ENCODE measurements at regions not wholly inside any gene's neighbourhood (a gene's known extent, or its start where the extent isn't known, plus 50 kb on each side); places are given as distances from the start of the nearest gene placed in this dataset.

DNA sequence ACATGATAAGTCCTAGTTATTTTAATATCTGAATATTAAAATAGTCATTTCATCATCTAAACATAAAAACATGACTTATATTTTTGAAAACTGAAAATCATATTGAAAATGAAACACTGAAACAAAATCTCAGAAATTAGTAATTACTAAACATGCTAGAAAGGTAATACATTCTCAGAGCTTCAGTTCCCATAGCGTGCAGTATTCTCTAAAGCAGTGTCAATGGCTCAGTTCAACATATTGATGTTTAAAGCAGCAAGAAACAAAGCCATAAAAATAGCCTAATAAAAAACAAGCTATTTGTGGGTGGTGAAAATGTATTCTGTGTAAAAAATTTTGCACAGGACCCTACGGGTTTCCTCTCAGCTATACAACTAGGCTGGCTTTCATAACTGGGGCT, 1337.4 kb downstream of the FSCB start:
- H3K27ac ChIP-seq, result no peak overlapping the region
- no peak for TF ChIP-seq POLR2A (IDR thresholded peaks at IDR 0.05)
- TF ChIP-seq, protein P1, sequence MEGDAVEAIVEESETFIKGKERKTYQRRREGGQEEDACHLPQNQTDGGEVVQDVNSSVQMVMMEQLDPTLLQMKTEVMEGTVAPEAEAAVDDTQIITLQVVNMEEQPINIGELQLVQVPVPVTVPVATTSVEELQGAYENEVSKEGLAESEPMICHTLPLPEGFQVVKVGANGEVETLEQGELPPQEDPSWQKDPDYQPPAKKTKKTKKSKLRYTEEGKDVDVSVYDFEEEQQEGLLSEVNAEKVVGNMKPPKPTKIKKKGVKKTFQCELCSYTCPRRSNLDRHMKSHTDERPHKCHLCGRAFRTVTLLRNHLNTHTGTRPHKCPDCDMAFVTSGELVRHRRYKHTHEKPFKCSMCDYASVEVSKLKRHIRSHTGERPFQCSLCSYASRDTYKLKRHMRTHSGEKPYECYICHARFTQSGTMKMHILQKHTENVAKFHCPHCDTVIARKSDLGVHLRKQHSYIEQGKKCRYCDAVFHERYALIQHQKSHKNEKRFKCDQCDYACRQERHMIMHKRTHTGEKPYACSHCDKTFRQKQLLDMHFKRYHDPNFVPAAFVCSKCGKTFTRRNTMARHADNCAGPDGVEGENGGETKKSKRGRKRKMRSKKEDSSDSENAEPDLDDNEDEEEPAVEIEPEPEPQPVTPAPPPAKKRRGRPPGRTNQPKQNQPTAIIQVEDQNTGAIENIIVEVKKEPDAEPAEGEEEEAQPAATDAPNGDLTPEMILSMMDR (IDR thresholded peaks at IDR 0.05), result no peak
- no peak overlapping the region for H3K4me3 ChIP-seq
- no peaks in the 10 kb centered on the region for H3K4me1 ChIP-seq
- 61 to 81% methylated on average over 2 of the region's 2 CpGs for WGBS, 2 donors (ENCODE audit: low coverage in 1 of 2)
- H3K36me3 ChIP-seq, result no peaks in the 10 kb centered on the region
- H3K9me3 ChIP-seq, result no peaks in the 10 kb centered on the region
- H3K27me3 ChIP-seq, result no peaks in the 10 kb centered on the region
- no peak for ATAC-seq

DNA sequence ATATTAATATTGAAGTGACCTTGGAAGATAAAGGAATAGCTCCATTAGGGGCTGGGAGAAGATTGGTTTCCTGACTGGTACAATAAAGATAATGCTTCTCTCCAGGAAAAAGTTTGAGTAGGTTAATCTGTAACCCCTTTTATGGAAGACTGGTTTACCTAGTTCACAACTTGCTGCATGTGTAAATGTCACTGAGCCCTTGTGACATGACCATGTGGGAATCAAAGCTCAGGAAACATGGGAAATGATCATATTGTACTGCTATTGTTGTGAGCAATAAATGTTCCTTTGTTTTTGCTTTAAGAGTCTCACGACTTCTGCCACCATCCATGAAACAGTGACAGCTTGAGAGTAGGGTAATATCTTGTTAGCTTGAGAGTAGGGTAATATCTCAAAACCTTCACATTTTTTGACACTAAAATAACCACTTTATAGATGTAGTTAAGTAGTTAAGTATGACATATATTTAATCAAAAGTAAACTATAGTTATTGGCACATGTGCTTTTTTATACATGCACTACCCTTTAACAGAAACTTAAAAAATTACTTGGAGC, 1338.6 kb downstream of the FSCB start:
- Histone ChIP-seq H3K9me3 (no peaks in the 10 kb centered on the region), H3K27ac (no peak overlapping the region), H3K4me1 (no peaks in the 10 kb centered on the region), H3K27me3 (no peaks in the 10 kb centered on the region), H3K36me3 (no peaks in the 10 kb centered on the region), H3K4me3 (no peak overlapping the region)
- 73 to 100% methylated on average over 1 of the region's 1 CpG for WGBS, 2 donors (ENCODE audit: low coverage in 1 of 2)
- TF ChIP-seq EP300 (IDR thresholded peaks at IDR 0.05), result no peak
- no peak for TF ChIP-seq POLR2AphosphoS5 (IDR thresholded peaks at IDR 0.05)
- TF ChIP-seq POLR2A (IDR thresholded peaks at IDR 0.05), result no peak
- TF ChIP-seq, protein P1 (IDR thresholded peaks at IDR 0.05), result no peak
- no peak for ATAC-seq

DNA sequence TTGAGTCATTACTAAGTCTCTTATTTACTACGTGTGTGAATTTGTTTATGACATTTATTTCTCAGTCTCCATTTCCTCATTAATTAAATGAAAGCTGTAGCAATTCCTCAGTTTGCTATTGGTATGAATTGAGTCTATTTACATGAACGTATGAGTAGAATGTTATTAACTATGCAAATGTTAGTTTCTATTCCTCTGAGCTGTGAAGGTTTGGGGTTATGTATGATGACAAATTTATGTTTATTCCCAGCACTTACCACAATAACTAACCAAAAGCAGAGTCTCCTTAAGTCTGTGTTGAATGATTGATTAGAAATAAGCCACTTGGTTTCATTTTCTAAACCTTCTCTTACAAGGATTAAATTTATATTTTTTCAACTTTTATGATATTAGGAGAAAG, 1340.9 kb downstream of the FSCB start:
- no peaks in the 10 kb centered on the region for H3K27me3 ChIP-seq
- TF ChIP-seq EP300 (IDR thresholded peaks at IDR 0.05) (no peak), POLR2AphosphoS5 (IDR thresholded peaks at IDR 0.05) (no peak), POLR2A (IDR thresholded peaks at IDR 0.05) (no peak)
- TF ChIP-seq, protein P1 (IDR thresholded peaks at IDR 0.05), result no peak
- no peaks in the 10 kb centered on the region for H3K9me3 ChIP-seq
- ATAC-seq, result no peak
- 71 to 75% methylated on average over 2 of the region's 2 CpGs for WGBS, 2 donors (ENCODE audit: low coverage in 1 of 2)
- no peaks in the 10 kb centered on the region for H3K36me3 ChIP-seq
- no peak overlapping the region for H3K4me3 ChIP-seq
- H3K4me1 ChIP-seq, result no peaks in the 10 kb centered on the region
- H3K27ac ChIP-seq, result no peak overlapping the region

DNA sequence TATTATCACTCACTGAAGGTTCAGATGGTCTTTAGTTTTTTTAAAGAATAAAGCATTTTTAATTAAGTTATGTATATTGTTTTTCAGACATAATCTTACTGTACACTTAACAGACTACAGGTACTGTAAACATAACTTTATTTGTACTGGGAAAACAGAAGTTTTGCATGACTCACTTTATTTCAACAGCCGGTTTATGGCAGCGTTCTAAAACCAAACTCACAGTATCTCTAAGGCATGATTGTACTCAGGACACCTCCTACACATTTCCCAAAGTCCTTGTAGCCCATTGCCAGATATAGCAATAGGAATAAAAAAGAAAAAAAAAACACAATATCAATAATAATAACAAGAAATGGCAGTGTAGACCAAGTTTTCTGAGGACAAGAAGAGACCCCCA, 1341.4 kb downstream of the FSCB start:
- Histone ChIP-seq H3K27me3 (no peaks in the 10 kb centered on the region), H3K27ac (no peak overlapping the region), H3K9me3 (no peaks in the 10 kb centered on the region), H3K36me3 (no peaks in the 10 kb centered on the region), H3K4me3 (no peak overlapping the region), H3K4me1 (no peaks in the 10 kb centered on the region)
- WGBS, 2 donors (ENCODE audit: low coverage in 1 of 2), result 83% methylated on average over 2 of the region's 2 CpGs
- no peak for ATAC-seq
- TF ChIP-seq POLR2A (IDR thresholded peaks at IDR 0.05) (no peak), POLR2AphosphoS5 (IDR thresholded peaks at IDR 0.05) (no peak)
- TF ChIP-seq, protein P1 (IDR thresholded peaks at IDR 0.05), result no peak

DNA sequence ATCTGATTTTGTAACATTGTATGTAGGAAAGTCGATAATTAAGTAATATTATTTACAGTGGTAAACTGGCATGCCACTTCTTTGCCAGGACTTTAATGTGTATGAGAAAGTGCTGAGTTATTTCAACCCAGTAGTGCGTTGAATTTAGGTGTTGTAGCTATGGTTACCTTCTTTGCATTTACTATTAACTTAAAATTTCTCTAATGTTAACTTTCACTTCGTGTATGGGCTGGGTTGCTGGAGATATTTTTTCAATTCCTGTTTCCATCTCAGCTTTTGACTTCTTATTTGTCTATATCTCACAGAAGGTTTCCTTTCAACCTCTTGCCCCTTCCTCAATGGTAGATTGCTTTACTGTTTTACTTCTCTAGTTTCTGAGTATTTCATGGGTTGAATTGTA, 1345.6 kb downstream of the FSCB start:
- no peaks in the 10 kb centered on the region for H3K9me3 ChIP-seq
- 54 to 63% methylated on average over 3 of the region's 3 CpGs for WGBS, 2 donors (ENCODE audit: low coverage in 1 of 2)
- H3K4me3 ChIP-seq, result no peak overlapping the region
- no peaks in the 10 kb centered on the region for H3K27me3 ChIP-seq
- no peaks in the 10 kb centered on the region for H3K4me1 ChIP-seq
- TF ChIP-seq POLR2A (IDR thresholded peaks at IDR 0.05), result no peak
- TF ChIP-seq POLR2AphosphoS5 (IDR thresholded peaks at IDR 0.05), result no peak
- TF ChIP-seq, protein P1 (IDR thresholded peaks at IDR 0.05), result no peak
- no peak for ATAC-seq
- H3K36me3 ChIP-seq, result no peaks in the 10 kb centered on the region
- no peak overlapping the region for H3K27ac ChIP-seq

Data from gastroesophageal sphincter (tissue), 4 donors.